WTC11 (cell line): ENCODE measurements at regions not wholly inside any gene's neighbourhood (a gene's known extent, or its start where the extent isn't known, plus 50 kb on each side); places are given as distances from the start of the nearest gene placed in this dataset.

Source experiments
- ATAC-seq: fragments of 200-7000 bp; cut with Tn5 transposase; 2 replicates; pipeline ENCODE4 v1.10.0; 2021; ENCODE audit warnings: mild to moderate bottlenecking, moderate library complexity
- CTCF ChIA-PET: fragments of 300-600 bp; sonication (Branson Sonifier 250); formaldehyde crosslinking; loops from one replicate; lab custom pipeline; 2021; ENCODE audit warnings: antibody characterized with exemption; lab: Charles Lee
- POLR2A ChIA-PET: fragments of 350-600 bp; sonication (Branson Sonifier 250); formaldehyde crosslinking; loops from one replicate; lab custom pipeline; 2021; ENCODE audit warnings: antibody characterized with exemption; lab: Charles Lee
- DNase-seq: peaks from one replicate; pipeline ENCODE4 v3.0.0; 2021; ENCODE audit warnings: low spot score
- H3K27ac Mint-ChIP-seq: 2 replicates; pipeline ENCODE4 v1.8.0; 2021; ENCODE audit warnings: mixed read lengths
- H3K27me3 Mint-ChIP-seq: 2 replicates; pipeline ENCODE4 v1.8.0; 2021; ENCODE audit warnings: low read depth, mild to moderate bottlenecking, moderate library complexity, mixed read lengths
- H3K36me3 Mint-ChIP-seq: 2 replicates; pipeline ENCODE4 v1.8.0; 2021; ENCODE audit warnings: mixed read lengths
- H3K4me1 Mint-ChIP-seq: 2 replicates; pipeline ENCODE4 v1.8.0; 2022; ENCODE audit warnings: mixed read lengths
- H3K4me3 Mint-ChIP-seq: 2 replicates; pipeline ENCODE4 v1.8.0; 2021; ENCODE audit warnings: mild to moderate bottlenecking, moderate library complexity, mixed read lengths
- H3K9me3 Mint-ChIP-seq: 2 replicates; pipeline ENCODE4 v1.8.0; 2021; ENCODE audit warnings: mixed read lengths
- FOXK1 ChIP-seq: sonication (generic); formaldehyde crosslinking; IDR thresholded peaks from 2 replicates; pipeline ENCODE4 v1.8.0; 2022; ENCODE audit warnings: mild to moderate bottlenecking, moderate library complexity, missing genetic modification reagents
- FOXP1 ChIP-seq: sonication (generic); formaldehyde crosslinking; IDR thresholded peaks from 2 replicates; pipeline ENCODE4 v1.8.0; 2022; ENCODE audit warnings: missing genetic modification reagents, mild to moderate bottlenecking, moderate library complexity, borderline replicate concordance
- HMGXB4 ChIP-seq: sonication (generic); formaldehyde crosslinking; IDR thresholded peaks from 2 replicates; pipeline ENCODE4 v1.8.1; 2023; ENCODE audit warnings: mild to moderate bottlenecking, moderate library complexity, missing genetic modification reagents
- JUN ChIP-seq: sonication (generic); formaldehyde crosslinking; IDR thresholded peaks from 2 replicates; pipeline ENCODE4 v1.8.0; 2023; ENCODE audit warnings: mild to moderate bottlenecking, missing genetic modification reagents
- PRDM15 ChIP-seq: sonication (generic); formaldehyde crosslinking; IDR thresholded peaks from 2 replicates; pipeline ENCODE4 v1.8.0; 2022; ENCODE audit warnings: missing genetic modification reagents
- SMAD3 ChIP-seq: sonication (generic); formaldehyde crosslinking; IDR thresholded peaks from 2 replicates; pipeline ENCODE4 v1.8.0; 2022; ENCODE audit warnings: missing genetic modification reagents, mild to moderate bottlenecking, borderline replicate concordance
- STAT6 ChIP-seq: sonication (generic); formaldehyde crosslinking; conservative IDR thresholded peaks from 2 replicates; pipeline ENCODE4 v1.8.1; 2023; ENCODE audit warnings: mild to moderate bottlenecking, low read depth, missing genetic modification reagents, moderate library complexity
- TEAD4 ChIP-seq: sonication (generic); formaldehyde crosslinking; IDR thresholded peaks from 2 replicates; pipeline ENCODE4 v1.8.0; 2022; ENCODE audit warnings: mild to moderate bottlenecking, missing genetic modification reagents
- USF1 ChIP-seq: sonication (generic); formaldehyde crosslinking; IDR thresholded peaks from 2 replicates; pipeline ENCODE4 v1.8.0; 2022; ENCODE audit warnings: mild to moderate bottlenecking, missing genetic modification reagents
- ZBTB21 ChIP-seq: sonication (generic); formaldehyde crosslinking; IDR thresholded peaks from 2 replicates; pipeline ENCODE4 v1.8.1; 2023; ENCODE audit warnings: mild to moderate bottlenecking, missing genetic modification reagents, borderline replicate concordance
- ZNF232 ChIP-seq: sonication (generic); formaldehyde crosslinking; IDR thresholded peaks from 2 replicates; pipeline ENCODE4 v1.8.0; 2022; ENCODE audit warnings: mild to moderate bottlenecking, missing genetic modification reagents
- ZNF317 ChIP-seq: sonication (generic); formaldehyde crosslinking; IDR thresholded peaks from 2 replicates; pipeline ENCODE4 v1.8.1; 2023; ENCODE audit warnings: low read depth, mild to moderate bottlenecking, moderate library complexity, missing genetic modification reagents, borderline replicate concordance
- TF ChIP-seq, protein P1 (sequence below): sonication (generic); formaldehyde crosslinking; IDR thresholded peaks from 2 replicates; pipeline ENCODE4 v1.8.1; 2023; ENCODE audit warnings: mild to moderate bottlenecking, missing genetic modification reagents, moderate library complexity
- TF ChIP-seq, protein P2 (sequence below): sonication (generic); formaldehyde crosslinking; IDR thresholded peaks from 2 replicates; pipeline ENCODE4 v1.8.1; 2022; ENCODE audit warnings: low read depth, missing genetic modification reagents, borderline replicate concordance
- TF ChIP-seq, protein P3 (sequence below): sonication (generic); formaldehyde crosslinking; conservative IDR thresholded peaks from 2 replicates; pipeline ENCODE4 v1.8.1; 2022; ENCODE audit warnings: mild to moderate bottlenecking, missing genetic modification reagents
- TF ChIP-seq, protein P4 (sequence below): sonication (generic); formaldehyde crosslinking; IDR thresholded peaks from 2 replicates; pipeline ENCODE4 v1.8.1; 2023; ENCODE audit warnings: mild to moderate bottlenecking, missing genetic modification reagents, moderate library complexity

DNA sequence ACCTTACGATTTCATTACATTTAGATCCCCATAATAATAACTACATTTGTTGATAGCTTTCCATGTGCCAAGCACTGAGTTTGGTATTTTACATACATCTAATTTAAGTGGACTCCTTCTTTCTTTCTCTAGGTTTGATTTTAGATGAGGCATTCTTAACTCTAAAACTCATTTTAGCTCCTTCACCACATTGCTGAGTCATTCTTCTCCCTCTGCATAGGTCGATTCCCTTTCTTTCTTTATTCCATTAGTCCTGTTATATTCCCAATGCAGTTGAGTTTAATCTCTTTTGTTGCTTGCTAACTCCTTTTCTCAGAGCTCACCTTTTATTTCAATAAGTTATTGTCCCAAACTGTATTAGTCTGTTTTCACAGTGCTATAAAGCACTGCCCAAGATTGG, 329.8 kb downstream of the TAF11L14 start (continued):
- TF ChIP-seq STAT6 (no peak), SMAD3 (CRISPR knock-in tag) (no peak), FOXP1 (CRISPR knock-in tag) (no peak)

DNA sequence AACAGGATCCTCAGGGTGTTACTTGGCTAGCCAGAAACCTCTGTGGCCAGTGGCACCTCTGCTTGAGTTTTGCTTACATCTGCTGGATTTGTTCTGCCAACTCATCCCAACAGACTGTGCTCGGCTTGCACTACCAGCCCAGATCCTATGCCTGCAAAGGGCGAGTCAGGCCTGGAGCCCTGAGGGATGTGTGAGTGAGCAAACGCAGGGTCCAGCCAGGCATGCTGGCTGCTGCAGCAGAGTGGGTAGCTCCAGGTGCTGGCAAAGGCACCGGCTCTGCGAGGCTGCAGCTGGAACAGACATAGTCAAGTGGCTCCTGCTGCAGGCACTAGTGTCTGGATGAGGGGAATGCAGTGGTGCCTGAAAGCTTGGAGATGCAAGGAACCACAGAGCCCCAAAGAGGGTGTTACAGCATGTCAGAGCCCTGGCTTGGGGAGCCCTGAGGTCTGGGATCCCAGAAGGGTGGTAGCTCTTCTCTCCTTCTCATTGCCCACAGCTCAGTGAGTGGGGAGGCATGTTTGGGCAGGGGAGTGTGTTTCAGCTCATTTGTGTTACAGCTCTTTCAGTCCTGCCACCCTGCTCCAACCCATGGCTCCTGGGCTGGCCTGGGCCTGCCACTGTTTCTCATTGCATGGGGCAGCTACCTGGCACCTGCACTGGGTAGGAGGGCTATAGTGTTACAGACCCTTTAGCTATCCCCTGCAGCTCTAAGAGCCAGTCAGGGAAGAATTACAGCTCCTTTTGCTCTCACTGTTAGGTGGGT, 332.6 kb downstream of the TAF11L14 start:
- CTCF ChIA-PET = no interaction called here
- peaks cover 9% of the 10 kb centered on the region; the same call in 1 of the 2 replicates for H3K36me3 Mint-ChIP-seq
- TF ChIP-seq HMGXB4 (CRISPR knock-in tag) (no peak), FOXK1 (no peak), TEAD4 (CRISPR knock-in tag) (no peak), USF1 (CRISPR knock-in tag) (no peak), STAT6 (no peak), ZNF232 (CRISPR knock-in tag) (no peak), JUN (no peak), ZNF317 (CRISPR knock-in tag) (no peak), ZBTB21 (CRISPR knock-in tag) (no peak), PRDM15 (CRISPR knock-in tag) (no peak)
- TF ChIP-seq, protein P1, sequence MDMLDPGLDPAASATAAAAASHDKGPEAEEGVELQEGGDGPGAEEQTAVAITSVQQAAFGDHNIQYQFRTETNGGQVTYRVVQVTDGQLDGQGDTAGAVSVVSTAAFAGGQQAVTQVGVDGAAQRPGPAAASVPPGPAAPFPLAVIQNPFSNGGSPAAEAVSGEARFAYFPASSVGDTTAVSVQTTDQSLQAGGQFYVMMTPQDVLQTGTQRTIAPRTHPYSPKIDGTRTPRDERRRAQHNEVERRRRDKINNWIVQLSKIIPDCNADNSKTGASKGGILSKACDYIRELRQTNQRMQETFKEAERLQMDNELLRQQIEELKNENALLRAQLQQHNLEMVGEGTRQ (CRISPR knock-in tag) = no peak
- TF ChIP-seq, protein P2, sequence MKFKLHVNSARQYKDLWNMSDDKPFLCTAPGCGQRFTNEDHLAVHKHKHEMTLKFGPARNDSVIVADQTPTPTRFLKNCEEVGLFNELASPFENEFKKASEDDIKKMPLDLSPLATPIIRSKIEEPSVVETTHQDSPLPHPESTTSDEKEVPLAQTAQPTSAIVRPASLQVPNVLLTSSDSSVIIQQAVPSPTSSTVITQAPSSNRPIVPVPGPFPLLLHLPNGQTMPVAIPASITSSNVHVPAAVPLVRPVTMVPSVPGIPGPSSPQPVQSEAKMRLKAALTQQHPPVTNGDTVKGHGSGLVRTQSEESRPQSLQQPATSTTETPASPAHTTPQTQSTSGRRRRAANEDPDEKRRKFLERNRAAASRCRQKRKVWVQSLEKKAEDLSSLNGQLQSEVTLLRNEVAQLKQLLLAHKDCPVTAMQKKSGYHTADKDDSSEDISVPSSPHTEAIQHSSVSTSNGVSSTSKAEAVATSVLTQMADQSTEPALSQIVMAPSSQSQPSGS = no peak
- TF ChIP-seq, protein P3, sequence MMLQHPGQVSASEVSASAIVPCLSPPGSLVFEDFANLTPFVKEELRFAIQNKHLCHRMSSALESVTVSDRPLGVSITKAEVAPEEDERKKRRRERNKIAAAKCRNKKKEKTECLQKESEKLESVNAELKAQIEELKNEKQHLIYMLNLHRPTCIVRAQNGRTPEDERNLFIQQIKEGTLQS (CRISPR knock-in tag) = no peak
- TF ChIP-seq, protein P4, sequence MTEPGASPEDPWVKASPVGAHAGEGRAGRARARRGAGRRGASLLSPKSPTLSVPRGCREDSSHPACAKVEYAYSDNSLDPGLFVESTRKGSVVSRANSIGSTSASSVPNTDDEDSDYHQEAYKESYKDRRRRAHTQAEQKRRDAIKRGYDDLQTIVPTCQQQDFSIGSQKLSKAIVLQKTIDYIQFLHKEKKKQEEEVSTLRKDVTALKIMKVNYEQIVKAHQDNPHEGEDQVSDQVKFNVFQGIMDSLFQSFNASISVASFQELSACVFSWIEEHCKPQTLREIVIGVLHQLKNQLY (CRISPR knock-in tag) = no peak

More for the DNA sequence above, 332.6 kb downstream of the TAF11L14 start:
- ATAC-seq (no peak), DNase-seq (peak; percentile 10)
- no peaks in the 10 kb centered on the region for H3K27me3 Mint-ChIP-seq
- peaks cover 22% of the 10 kb centered on the region for H3K9me3 Mint-ChIP-seq
- H3K27ac Mint-ChIP-seq = no peak overlapping the region
- POLR2A ChIA-PET = no interaction called here
- no peaks in the 10 kb centered on the region for H3K4me1 Mint-ChIP-seq
- no peak overlapping the region for H3K4me3 Mint-ChIP-seq
